ENCODE measurements at regions not wholly inside any gene's neighbourhood (a gene's known extent, or its start where the extent isn't known, plus 50 kb on each side); places are given as distances from the start of the nearest gene placed in this dataset.

- 76% methylated on average over 2 of the region's 2 CpGs; no CpG with 5 or more reads in 1 of the 2 donors for WGBS, 2 donors (ENCODE audit: low coverage in 1 of 2)
- no peaks in the 10 kb centered on the region for H3K4me1 ChIP-seq
- H3K27me3 ChIP-seq, result no peaks in the 10 kb centered on the region
- H3K36me3 ChIP-seq, result no peaks in the 10 kb centered on the region
- in situ Hi-C loops (cut with MboI; ENCODE audit: low pct_ligation_motif_present in 1 of 4, low pct_unique_long_range_greater_than_20kb in 1 of 4, low sequenced_read_pairs in 3 of 4) (no loop called here), intact Hi-C loops (cut with DNase I; ENCODE audit: low total_unique reads) (no loop called here)
- no peak overlapping the region for H3K4me3 ChIP-seq
- no peaks in the 10 kb centered on the region for H3K9me3 ChIP-seq
- H3K27ac ChIP-seq, result no peak overlapping the region
- no peak for TF ChIP-seq POLR2A (IDR thresholded peaks at IDR 0.05)
- no peak for TF ChIP-seq CTCF (IDR thresholded peaks at IDR 0.05)
- TF ChIP-seq EP300 (IDR thresholded peaks at IDR 0.05; ENCODE audit: low read depth), result no peak
- TF ChIP-seq POLR2AphosphoS5 (IDR thresholded peaks at IDR 0.05), result no peak
- DNase-seq, result no peak
Observed at GRCh38 chr1:83065952-83066727, 932.8 kb downstream of the TTLL7 start.

- no peak for DNase-seq
- Histone ChIP-seq H3K4me1 (no peaks in the 10 kb centered on the region), H3K9me3 (no peaks in the 10 kb centered on the region), H3K36me3 (no peaks in the 10 kb centered on the region), H3K4me3 (no peak overlapping the region), H3K27ac (no peak overlapping the region), H3K27me3 (no peaks in the 10 kb centered on the region)
- in situ Hi-C loops (cut with MboI; ENCODE audit: low pct_ligation_motif_present in 1 of 4, low pct_unique_long_range_greater_than_20kb in 1 of 4, low sequenced_read_pairs in 3 of 4), result no loop called here
- no peak for TF ChIP-seq CTCF (IDR thresholded peaks at IDR 0.05)
- TF ChIP-seq POLR2A (IDR thresholded peaks at IDR 0.05), result no peak
- no peak for TF ChIP-seq EP300 (IDR thresholded peaks at IDR 0.05; ENCODE audit: low read depth)
- no peak for TF ChIP-seq POLR2AphosphoS5 (IDR thresholded peaks at IDR 0.05)
- intact Hi-C loops (cut with DNase I; ENCODE audit: low total_unique reads), result no loop called here
- WGBS, 2 donors (ENCODE audit: low coverage in 1 of 2), result 84 to 85% methylated on average over 4 of the region's 4 CpGs
Observed at GRCh38 chr1:83064589-83065242, 934.2 kb downstream of the TTLL7 start.

GRCh38 chr1:83060651-83061390, 938.1 kb downstream of the TTLL7 start:
- no peak for DNase-seq
- in situ Hi-C loops (cut with MboI; ENCODE audit: low pct_ligation_motif_present in 1 of 4, low pct_unique_long_range_greater_than_20kb in 1 of 4, low sequenced_read_pairs in 3 of 4) (no loop called here), intact Hi-C loops (cut with DNase I; ENCODE audit: low total_unique reads) (no loop called here)
- H3K27me3 ChIP-seq, result no peaks in the 10 kb centered on the region
- no peak overlapping the region for H3K27ac ChIP-seq
- no peaks in the 10 kb centered on the region for H3K9me3 ChIP-seq
- no peaks in the 10 kb centered on the region for H3K4me1 ChIP-seq
- WGBS, 2 donors (ENCODE audit: low coverage in 1 of 2), result 79 to 86% methylated on average over 5 of the region's 5 CpGs
- H3K4me3 ChIP-seq, result no peak overlapping the region
- no peaks in the 10 kb centered on the region for H3K36me3 ChIP-seq
- TF ChIP-seq EP300 (IDR thresholded peaks at IDR 0.05; ENCODE audit: low read depth), result no peak
- no peak for TF ChIP-seq CTCF (IDR thresholded peaks at IDR 0.05)
- no peak for TF ChIP-seq POLR2AphosphoS5 (IDR thresholded peaks at IDR 0.05)
- TF ChIP-seq POLR2A (IDR thresholded peaks at IDR 0.05), result no peak

GRCh38 chr1:83060221-83060620, 938.7 kb downstream of the TTLL7 start:
- no peak overlapping the region for H3K4me3 ChIP-seq
- H3K27ac ChIP-seq, result no peak overlapping the region
- intact Hi-C loops (cut with DNase I; ENCODE audit: low total_unique reads), result no loop called here
- no peaks in the 10 kb centered on the region for H3K36me3 ChIP-seq
- no peaks in the 10 kb centered on the region for H3K9me3 ChIP-seq
- TF ChIP-seq EP300 (IDR thresholded peaks at IDR 0.05; ENCODE audit: low read depth) (no peak), POLR2A (IDR thresholded peaks at IDR 0.05) (no peak), POLR2AphosphoS5 (IDR thresholded peaks at IDR 0.05) (no peak), CTCF (IDR thresholded peaks at IDR 0.05) (no peak)
- no peaks in the 10 kb centered on the region for H3K27me3 ChIP-seq
- WGBS, 2 donors (ENCODE audit: low coverage in 1 of 2), result 81% methylated on average over 4 of the region's 4 CpGs; no CpG with 5 or more reads in 1 of the 2 donors
- in situ Hi-C loops (cut with MboI; ENCODE audit: low pct_ligation_motif_present in 1 of 4, low pct_unique_long_range_greater_than_20kb in 1 of 4, low sequenced_read_pairs in 3 of 4), result no loop called here
- no peaks in the 10 kb centered on the region for H3K4me1 ChIP-seq
- no peak for DNase-seq
